Brain microvascular endothelial cell (primary cell): ENCODE measurements at regions not wholly inside any gene's neighbourhood (a gene's known extent, or its start where the extent isn't known, plus 50 kb on each side); places are given as distances from the start of the nearest gene placed in this dataset.

Experiments
- DNase-seq: peaks from one replicate; pipeline ENCODE4 v3.0.0-alpha.2; 2020
- H3K27ac ChIP-seq: fragments of 250-450 bp; sonication (Bioruptor Pico); 2 replicates; pipeline ENCODE4 v1.5.1; 2020; ENCODE audit warnings: mild to moderate bottlenecking, moderate library complexity
- H3K27me3 ChIP-seq: fragments of 250-450 bp; sonication (Bioruptor Pico); replicated peaks from 2 replicates; pipeline ENCODE4 v1.5.1; 2020; ENCODE audit warnings: mild to moderate bottlenecking
- H3K36me3 ChIP-seq: fragments of 250-450 bp; sonication (Bioruptor Pico); replicated peaks from 2 replicates; pipeline ENCODE4 v1.5.1; 2020; ENCODE audit warnings: mild to moderate bottlenecking
- H3K4me3 ChIP-seq: 2 replicates; pipeline ENCODE4 v1.5.1; 2011; ENCODE audit warnings: low read depth, mild to moderate bottlenecking, control low read depth, low read length, moderate library complexity
- CTCF ChIP-seq: IDR thresholded peaks from 2 replicates; pipeline ENCODE4 v1.5.1; 2011; ENCODE audit warnings: low read depth, mild to moderate bottlenecking, moderate library complexity, low read length, control low read depth, inconsistent platforms; ENCODE audit errors: missing control alignments
- in situ Hi-C: cut with HindIII; loops from 2 replicates; pipeline ENCODE4 v1.10.0; 2017; ENCODE audit warnings: low sequenced_read_pairs, low pct_ligation_motif_present

GRCh38 chr13:34258646-34259386, 440.9 kb downstream of the RFC3 start:
- H3K27ac ChIP-seq = no peak overlapping the region
- DNase-seq = peak; percentile 28
- no peaks in the 10 kb centered on the region for H3K36me3 ChIP-seq
- H3K4me3 ChIP-seq = no peak overlapping the region
- in situ Hi-C loops = no loop called here
- H3K27me3 ChIP-seq = no peaks in the 10 kb centered on the region
- no peak for TF ChIP-seq CTCF

- no peak overlapping the region for H3K4me3 ChIP-seq
- no peak for TF ChIP-seq CTCF
- H3K36me3 ChIP-seq = no peaks in the 10 kb centered on the region
- H3K27ac ChIP-seq = no peak overlapping the region
- in situ Hi-C loops = no loop called here
- no peaks in the 10 kb centered on the region for H3K27me3 ChIP-seq
- DNase-seq = no peak
Observed at GRCh38 chr13:34263681-34264080, 445.7 kb downstream of the RFC3 start.

GRCh38 chr13:34265046-34265679, 447.2 kb downstream of the RFC3 start:
- no peak for DNase-seq

GRCh38 chr13:34276764-34277163, 458.8 kb downstream of the RFC3 start:
- H3K4me3 ChIP-seq = no peak overlapping the region
- in situ Hi-C loops = no loop called here
- no peaks in the 10 kb centered on the region for H3K36me3 ChIP-seq
- TF ChIP-seq CTCF = no peak
- DNase-seq = no peak
- no peaks in the 10 kb centered on the region for H3K27me3 ChIP-seq
- no peak overlapping the region for H3K27ac ChIP-seq

More at GRCh38 chr13:34265046-34265679, 447.2 kb downstream of the RFC3 start:
- Histone ChIP-seq H3K4me3 (no peak overlapping the region), H3K36me3 (no peaks in the 10 kb centered on the region), H3K27ac (no peak overlapping the region), H3K27me3 (no peaks in the 10 kb centered on the region)
- in situ Hi-C loops = no loop called here
- TF ChIP-seq CTCF = no peak

GRCh38 chr13:34277936-34278335, 460.0 kb downstream of the RFC3 start:
- DNase-seq = no peak
- no peaks in the 10 kb centered on the region for H3K36me3 ChIP-seq
- in situ Hi-C loops = no loop called here
- H3K4me3 ChIP-seq = no peak overlapping the region
- H3K27ac ChIP-seq = no peak overlapping the region
- H3K27me3 ChIP-seq = no peaks in the 10 kb centered on the region
- TF ChIP-seq CTCF = no peak
